Islet of Langerhans (tissue), 1 donor: ENCODE measurements at regions not wholly inside any gene's neighbourhood (a gene's known extent, or its start where the extent isn't known, plus 50 kb on each side); places are given as distances from the start of the nearest gene placed in this dataset.
A peak's percentile ranks its signal among the peaks of the same experiment; 100 is the strongest.
"Not testable (repeated sequence)": the region's sequence is repeated elsewhere in the genome, so short reads cannot be mapped to it uniquely, and the experiment has no call there.

Experiments
- FAIRE-seq: peaks from one replicate; lab custom pipeline; 2011; peaks lifted over from hg19 to GRCh38; lab: Jason Lieb, UNC

DNA sequence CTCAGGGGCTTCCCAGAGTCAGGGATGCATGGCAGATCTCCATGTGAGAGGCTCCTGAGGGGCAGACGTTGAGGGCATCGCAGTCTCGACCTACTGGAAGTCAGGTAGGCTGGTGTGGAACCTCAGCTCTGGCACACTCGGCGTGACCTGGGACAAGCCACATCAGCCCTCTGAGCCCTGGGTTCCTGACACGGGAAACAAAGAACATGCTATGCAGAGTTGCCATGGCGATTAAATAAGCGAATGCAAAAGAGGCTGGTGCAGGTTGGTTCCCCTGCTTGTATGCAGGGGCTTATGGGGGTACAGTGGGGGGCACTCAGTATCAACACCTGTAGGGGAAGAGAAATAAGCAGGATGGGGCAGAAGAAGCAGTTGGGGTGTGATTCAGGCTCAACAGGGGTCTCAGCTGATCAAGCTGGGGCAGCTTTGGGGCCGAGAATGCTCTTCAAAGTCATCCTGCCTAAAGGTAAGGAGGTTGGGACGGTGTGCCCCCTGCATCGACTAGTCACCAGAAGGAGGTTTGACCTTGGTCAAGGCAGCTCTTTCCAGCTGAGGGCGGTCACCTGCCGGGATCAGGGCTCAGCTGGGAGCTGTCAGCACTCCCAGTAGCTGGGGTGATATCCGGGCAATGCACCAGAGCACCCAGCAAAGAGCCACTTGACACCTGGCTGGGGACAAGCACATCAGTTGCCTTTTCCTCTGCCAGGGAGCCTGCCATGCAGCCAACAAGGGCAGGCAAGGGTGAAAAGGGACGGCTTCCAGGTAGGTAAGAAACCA, 442.7 kb downstream of the MIAT start:
- no peak for FAIRE-seq

DNA sequence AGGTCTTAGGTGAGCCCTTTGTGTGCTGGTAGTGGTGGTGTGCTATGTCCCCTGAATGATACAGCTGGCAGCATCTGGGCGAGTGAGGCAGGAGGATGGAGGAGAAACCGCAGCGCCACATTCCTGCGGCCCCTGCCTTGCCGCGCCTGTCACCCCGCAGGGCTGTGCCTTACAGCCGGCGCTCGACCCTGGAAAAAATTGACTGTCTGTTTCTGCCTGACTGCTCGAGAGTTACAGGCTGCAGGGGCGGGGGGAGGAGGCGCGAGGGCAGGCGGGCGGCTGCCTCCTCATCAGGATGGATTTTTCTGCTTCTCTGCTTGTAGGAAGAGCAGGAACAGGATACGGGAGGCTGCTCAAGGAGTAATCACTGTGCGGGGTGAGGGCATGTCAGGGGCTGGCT, 443.4 kb downstream of the MIAT start:
- no peak for FAIRE-seq

DNA sequence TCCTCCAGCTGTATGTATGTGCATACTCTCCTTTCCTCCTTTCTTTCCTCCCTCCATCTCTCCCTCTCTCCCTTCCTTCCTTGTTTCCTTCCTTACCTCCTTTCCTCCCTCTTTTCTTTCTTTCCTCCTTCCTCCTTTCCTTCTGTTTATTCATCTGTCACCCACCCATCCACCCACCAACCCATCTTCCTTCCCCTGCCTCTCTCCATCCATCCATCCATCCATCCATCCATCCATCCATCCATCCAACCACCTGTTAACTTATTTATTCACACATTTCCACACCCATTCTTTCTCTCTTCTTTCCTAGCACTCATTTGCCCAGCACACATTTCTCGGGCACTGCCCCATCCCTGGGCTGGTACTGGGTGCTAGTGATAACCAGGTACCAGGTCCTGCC, 443.9 kb downstream of the MIAT start:
- FAIRE-seq: no peak

DNA sequence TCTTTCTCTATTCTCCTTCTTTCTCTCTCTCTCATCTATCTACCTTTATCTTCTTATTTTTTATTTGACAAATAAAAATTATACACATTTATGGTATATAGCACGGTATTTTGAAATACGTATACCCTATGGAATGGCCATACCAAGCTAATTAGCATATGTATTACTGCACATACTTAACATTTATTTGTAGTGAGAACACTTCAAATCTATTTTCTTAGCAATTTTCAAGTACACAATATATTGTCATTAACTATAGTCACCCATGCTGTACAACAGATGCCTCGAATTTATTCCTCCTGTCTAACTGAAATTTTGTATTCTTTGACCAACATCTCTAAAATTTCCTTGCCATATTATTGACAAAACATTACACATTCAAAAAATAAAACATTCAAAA, 447.1 kb downstream of the MIAT start:
- FAIRE-seq: no peak

- FAIRE-seq: no peak
Measured at GRCh38 chr22:27105142-27106025, 448.0 kb downstream of the MIAT start.

- FAIRE-seq: no peak
Measured at GRCh38 chr22:27106985-27107384, 449.6 kb downstream of the MIAT start.

- no peak for FAIRE-seq
Measured at GRCh38 chr22:27107386-27107785, 450.0 kb downstream of the MIAT start.

- FAIRE-seq: peak; percentile 88
Measured at GRCh38 chr22:27107824-27108223, 450.4 kb downstream of the MIAT start.

DNA sequence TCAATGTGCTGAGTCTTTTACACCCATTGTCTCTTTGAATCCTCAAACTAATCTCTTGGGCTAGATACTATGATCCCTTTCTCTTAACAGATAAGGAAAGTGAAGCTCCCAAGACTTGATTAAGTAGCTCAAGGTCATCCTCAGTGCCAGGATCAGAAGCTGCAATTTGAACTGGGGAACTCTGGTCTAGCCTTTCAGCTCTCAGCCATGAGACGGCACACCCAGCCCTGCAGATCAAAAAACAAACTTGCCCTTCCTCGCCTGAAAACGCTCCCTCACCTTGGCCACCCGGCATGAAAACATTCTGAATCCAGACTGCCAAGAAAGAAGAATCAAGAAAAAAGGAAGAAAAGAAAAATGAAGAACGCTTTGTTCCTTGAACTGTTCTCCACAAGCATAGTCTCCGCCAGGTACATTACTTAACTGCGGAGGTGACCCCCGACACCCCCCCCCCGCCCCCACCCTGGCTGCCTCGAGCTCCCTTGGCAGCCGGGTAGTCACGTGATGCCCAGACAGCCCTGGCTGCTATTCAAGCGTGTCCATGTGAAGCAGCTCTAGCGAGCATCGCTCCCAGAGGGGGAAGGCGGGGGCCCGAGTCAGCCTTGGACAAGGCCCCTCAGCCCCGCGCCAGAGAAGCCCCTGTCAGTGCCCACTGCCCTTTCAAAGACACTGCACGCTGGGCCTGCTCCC, 451.2 kb downstream of the MIAT start:
- peak; percentile 68 for FAIRE-seq

DNA sequence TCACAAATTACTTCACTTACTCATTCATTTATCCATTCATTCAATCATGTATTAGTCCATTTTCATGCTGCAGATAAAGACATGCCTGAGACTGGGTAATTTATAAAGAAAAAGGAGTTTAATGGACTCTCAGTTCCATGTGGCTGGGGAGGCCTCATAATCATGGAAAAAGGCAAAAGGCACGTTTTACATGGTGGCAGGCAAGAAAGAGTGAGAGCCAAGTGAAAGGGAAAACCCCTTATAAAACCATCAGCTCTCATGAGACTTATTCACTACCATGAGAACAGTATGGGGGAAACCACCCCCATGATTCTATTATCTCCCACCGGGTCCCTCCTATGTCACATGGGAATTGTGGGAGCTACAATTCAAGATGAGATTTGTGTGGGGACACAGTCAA, 452.0 kb downstream of the MIAT start:
- FAIRE-seq: not testable (repeated sequence)

DNA sequence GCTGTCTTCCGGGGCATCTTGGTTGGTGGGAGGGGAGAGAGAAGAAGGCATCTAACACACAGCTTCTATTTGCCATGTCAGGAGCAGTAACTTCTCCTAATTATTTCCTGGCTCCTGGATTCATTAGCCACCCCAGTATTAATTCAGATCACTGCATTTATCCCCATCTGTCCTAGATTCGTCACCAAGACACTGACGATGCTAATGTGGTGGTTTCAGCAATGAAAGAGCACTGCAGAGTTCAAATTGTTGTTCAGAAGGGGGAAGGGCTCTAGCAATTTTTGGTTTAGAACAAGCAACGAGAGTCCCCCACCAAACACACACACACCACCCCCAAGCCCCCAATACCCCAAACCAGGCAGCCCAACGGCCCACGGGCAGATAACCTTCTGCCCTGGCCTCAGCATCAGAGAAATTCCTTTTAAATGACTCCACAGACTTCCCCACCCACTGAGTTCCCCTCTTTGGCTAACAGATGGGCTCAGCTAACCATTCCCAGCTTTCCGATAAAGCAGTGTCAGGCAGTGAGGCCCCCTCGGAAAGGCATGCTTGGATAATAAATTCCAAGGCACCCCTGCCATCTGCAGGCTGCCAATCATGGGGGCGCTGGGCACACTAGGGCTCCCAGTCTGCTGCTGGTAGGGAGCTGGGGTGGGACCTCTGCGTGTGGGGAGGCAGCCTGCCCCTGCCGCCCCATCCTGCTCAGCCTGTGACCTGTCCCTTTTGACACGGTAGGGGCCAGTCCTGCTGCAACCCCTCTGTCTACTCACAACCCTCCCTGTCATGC, 453.5 kb downstream of the MIAT start:
- FAIRE-seq: no peak

DNA sequence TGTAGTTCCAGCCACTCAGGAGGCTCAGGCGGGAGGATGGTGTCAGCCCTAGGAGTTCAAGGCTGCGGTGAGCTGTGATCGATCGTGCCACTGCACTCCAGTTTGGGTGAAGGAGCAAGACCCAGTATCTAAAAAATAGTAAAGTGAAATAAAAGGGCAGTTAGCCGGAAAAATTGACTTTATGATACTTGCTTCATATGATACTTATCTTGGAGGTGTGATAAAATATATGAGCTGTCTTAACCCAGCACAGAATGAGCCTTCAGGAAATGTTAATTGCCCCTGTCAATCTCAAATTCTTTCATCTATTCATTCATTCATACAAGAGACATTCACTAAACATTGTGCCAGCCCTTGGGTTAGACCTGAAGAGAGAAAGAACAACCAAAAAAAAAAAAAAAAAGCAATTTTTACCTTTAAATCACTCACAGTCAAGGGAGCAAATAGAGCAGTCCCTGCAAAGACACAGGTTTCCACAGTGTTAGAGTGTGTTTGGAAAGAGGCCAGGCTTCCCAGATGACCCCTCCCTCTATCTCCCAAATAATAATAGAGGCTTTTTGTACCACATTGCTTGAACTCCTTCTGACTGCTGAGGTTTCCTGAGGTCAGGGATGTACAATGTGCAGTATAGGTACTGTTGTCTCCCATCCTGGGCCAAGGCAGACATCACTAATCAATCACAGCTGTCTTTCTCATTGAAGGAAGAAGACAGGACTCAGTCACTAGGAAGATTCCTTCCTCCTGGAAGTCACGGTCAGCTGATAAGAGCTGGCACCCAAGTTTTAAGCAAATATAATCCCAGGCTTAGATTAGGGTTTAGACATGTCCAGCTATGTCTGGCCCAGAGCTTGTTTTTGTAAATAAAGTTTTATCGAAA, 454.6 kb downstream of the MIAT start:
- FAIRE-seq: no peak

DNA sequence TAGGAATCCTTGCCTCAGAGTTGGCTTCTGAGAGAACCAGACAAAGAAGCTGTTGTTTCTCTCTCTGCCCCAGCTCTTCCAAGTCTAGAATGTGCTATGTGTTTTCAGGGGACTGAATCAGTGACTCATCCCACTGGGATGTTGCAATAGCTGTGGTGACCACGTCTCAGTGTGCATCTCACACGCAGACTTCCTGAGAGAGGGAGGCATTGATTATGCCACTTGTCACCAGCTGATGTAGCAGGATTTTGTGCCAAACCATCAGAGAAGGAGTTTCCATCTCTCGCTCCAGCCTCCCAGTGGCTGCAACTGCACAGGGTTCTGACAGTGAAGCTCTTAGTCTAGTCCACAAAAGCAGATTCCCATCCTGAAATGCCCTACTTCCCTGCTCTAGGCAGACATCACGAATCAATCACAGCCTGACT, 455.8 kb downstream of the MIAT start:
- FAIRE-seq: no peak

DNA sequence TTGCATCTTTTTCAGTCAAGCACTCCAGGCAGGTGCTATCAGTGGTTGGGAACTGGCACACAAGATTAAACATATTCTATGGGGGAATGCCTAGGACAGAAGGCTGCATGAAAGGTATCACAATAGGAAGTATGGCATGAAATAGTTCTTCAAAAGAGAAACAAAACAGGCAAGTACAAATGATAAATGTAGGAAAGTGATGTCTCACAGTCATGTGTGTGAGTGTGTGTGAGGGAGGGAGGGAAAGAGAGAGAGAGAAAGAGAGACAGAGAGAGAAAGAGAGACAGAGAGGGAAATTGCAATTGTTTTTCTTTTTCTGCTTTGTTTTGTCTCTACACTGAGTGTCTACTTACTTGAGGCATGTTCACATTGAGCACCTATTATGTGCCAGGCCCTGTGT, 456.3 kb downstream of the MIAT start:
- no peak for FAIRE-seq

GRCh38 chr22:27114186-27114585, 456.8 kb downstream of the MIAT start:
- FAIRE-seq: no peak

- no peak for FAIRE-seq
Measured at GRCh38 chr22:27115410-27115809, 458.0 kb downstream of the MIAT start.

DNA sequence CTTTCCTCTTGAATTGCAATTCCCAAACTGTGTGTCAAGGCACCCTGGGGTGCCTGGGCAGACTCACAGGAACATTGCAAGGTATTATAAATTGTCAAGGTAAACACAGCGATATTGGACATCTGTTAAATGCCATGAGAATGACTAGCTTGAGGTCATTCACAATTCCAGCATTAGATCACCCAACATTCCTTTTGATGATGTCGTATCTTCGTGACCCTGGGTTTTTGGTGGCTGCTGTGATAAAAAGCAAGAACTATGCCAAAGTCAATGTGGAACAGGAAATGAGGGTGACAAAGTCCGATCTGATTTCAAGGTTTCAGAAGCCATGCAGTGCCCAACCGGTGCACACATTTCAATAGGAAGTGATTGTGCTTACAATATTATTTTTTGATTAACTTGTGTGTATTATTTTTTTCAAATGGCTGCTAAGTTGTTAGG, 458.4 kb downstream of the MIAT start:
- no peak for FAIRE-seq

DNA sequence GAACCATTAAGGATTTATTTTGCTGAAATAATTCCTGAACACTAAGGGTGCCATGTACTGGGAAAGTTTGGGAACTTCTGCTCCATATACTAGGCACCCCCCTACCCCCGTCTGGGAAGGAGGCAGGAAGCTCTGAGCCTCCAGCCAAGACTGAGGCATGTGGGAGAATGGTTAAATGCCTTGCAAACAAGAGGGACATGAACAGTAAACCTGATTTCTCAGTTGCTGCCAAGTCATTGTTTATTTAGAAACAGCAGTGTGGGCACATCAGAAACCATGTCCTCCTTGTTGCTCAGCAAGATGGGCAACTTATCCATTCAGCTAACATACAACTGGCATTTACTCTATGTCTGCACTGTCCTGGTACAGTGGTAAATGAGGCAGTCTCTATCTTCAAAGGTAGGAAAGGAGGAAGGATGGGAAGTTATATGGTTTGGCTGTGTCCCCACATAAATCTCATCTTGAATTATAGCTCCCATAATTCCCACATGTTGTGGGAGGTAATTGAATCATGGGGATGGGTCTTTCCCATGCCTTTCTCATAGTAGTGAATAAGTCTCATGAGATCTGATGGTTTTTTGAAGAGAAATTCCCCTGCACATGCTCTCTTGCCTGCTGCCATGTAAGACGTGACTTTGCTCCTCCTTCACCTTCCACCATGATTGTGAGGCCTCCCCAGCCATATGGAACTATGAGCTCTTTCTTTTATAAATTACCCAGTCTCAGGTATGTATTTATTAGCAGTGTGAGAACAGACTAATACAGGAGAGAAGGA, 459.1 kb downstream of the MIAT start:
- FAIRE-seq: no peak

- FAIRE-seq: no peak
Measured at GRCh38 chr22:27120036-27120435, 462.6 kb downstream of the MIAT start.

DNA sequence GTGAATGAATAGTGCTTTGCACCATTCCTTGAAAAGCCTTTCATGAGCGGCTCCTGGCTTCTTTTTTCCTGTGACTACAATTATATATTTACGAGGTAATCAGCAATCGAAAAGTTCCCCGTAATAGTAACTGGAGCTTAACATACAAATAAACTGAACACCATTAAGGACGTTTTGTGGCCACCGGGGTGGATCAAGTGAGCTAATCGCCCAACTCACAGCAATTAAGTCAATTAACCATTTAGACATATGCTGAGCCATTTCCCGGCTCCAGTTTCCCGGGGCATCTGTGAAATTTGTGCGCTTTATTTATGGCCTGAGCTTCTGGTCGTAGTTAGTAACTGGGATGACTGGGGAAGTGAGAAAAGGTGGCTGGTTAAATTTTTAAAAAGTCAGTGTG, 465.2 kb downstream of the MIAT start:
- FAIRE-seq: no peak
